Mucosa of descending colon (tissue), 3 donors: ENCODE measurements at regions not wholly inside any gene's neighbourhood (a gene's known extent, or its start where the extent isn't known, plus 50 kb on each side); places are given as distances from the start of the nearest gene placed in this dataset.

ENCODE experiments used
- ATAC-seq: fragments of 200-7000 bp; cut with Tn5 transposase; one replicate; pipeline ENCODE4 v1.9.1; 2020; ENCODE audit warnings: mild to moderate bottlenecking, moderate library complexity
- DNase-seq, 3 donors: peaks; one replicate each; pipeline ENCODE4 v3.0.0-alpha.2; 2020
- H3K36me3 ChIP-seq: fragments of 200-600 bp; one replicate; pipeline ENCODE4 v1.8.0; 2021; ENCODE audit warnings: low read depth, mild to moderate bottlenecking
- H3K4me1 ChIP-seq: fragments of 200-600 bp; one replicate; pipeline ENCODE4 v1.8.0; 2021; ENCODE audit warnings: low read depth, mild to moderate bottlenecking
- H3K4me3 ChIP-seq: fragments of 200-600 bp; one replicate; pipeline ENCODE4 v1.8.0; 2021; ENCODE audit warnings: mild to moderate bottlenecking
- H3K9me3 ChIP-seq: fragments of 200-600 bp; one replicate; pipeline ENCODE4 v1.8.0; 2021; ENCODE audit warnings: mild to moderate bottlenecking
- CTCF ChIP-seq: fragments of 200-600 bp; IDR thresholded peaks from one replicate; pipeline ENCODE4 v1.8.0; 2022; ENCODE audit warnings: antibody characterized with exemption, mild to moderate bottlenecking
- intact Hi-C, 2 donors: fragments of 100-400 bp; cut with DNase I in 1 of 2; cut with micrococcal nuclease in 1 of 2; formaldehyde crosslinking; loops; one replicate each; pipeline versions ENCODE4 v1.11.0 to v1.11.1; 2022; cut with DNase I, micrococcal nuclease
- donor health status: DM: no; HTN: no; CAD: no; lungs with moderate emphysema.
- donor health status: DM: no; HTN: no; CAD: no.
- donor health status: DM: no; HTN: yes; CAD: no.

GRCh38 chr4:107279733-107280132 is 243.6 kb upstream of the DKK2 start:
- H3K4me1 ChIP-seq, result no peaks in the 10 kb centered on the region
- no peak for TF ChIP-seq CTCF
- no peak overlapping the region for H3K4me3 ChIP-seq
- H3K9me3 ChIP-seq, result no peaks in the 10 kb centered on the region
- ATAC-seq (no peak), DNase-seq (no peak)
- no peaks in the 10 kb centered on the region for H3K36me3 ChIP-seq
- intact Hi-C loops, result no loop called here

DNA sequence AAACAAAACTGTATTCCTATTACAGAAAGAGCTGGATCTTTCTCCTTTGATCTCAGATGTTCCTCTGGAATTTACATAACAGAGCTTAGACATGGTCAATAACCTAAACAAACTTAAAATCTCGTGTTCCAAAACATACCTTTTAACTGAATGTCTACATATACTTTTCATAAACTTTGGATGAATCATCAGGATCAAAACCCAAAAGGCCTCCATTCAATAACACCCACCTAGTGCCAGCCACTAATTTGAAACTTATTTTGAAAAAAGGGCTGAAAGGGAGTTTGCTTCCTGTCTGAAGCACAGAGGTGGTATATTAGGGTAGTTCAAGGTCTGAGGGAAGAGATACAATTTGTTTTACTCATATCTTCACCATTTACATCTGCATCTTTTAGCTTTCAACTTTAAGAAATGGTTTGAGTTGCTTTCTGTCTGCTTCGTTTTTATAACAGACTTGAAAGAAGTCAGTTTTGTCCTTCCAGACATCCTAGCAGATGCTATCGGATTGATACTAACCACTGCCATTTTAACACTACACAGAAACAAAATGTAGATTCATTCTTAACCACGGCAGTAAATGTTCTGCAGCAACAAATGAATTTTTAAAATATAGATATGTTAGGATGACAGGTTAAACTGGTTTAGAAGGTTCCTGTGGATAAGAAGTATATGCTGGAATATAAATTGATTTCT is 242.8 kb upstream of the DKK2 start:
- intact Hi-C loops, result no loop called here
- ATAC-seq, result no peak
- TF ChIP-seq CTCF, result no peak
- Histone ChIP-seq H3K4me1 (no peaks in the 10 kb centered on the region), H3K36me3 (no peaks in the 10 kb centered on the region), H3K4me3 (no peak overlapping the region), H3K9me3 (no peaks in the 10 kb centered on the region)
- no peak for DNase-seq

- TF ChIP-seq CTCF, result no peak
- intact Hi-C loops, result no loop called here
- DNase-seq (no peak), ATAC-seq (no peak)
- Histone ChIP-seq H3K4me1 (no peaks in the 10 kb centered on the region), H3K4me3 (no peak overlapping the region), H3K36me3 (no peaks in the 10 kb centered on the region), H3K9me3 (no peaks in the 10 kb centered on the region)
Measured at GRCh38 chr4:107276052-107276451, 239.9 kb upstream of the DKK2 start.

DNA sequence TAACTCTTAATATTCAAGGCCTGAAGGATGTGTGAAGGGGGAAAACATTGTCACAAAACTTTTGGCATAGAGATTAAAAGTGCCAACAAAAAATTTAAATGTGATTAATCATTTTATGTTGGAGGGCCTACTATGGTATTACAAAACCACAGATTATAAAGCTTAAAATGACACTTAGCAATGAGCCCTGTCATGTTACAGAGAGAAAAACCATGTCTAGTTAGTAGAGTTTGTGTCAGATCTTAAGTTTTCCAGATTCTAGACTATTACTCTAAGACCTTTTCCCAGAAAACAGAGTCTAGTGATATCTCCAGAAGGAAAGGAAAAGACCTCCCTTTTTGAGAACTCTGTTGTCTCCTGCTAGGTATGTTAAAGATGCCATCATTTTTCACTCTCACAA is 239.1 kb upstream of the DKK2 start:
- intact Hi-C loops, result no loop called here
- no peaks in the 10 kb centered on the region for H3K9me3 ChIP-seq
- DNase-seq (no peak), ATAC-seq (no peak)
- no peak overlapping the region for H3K4me3 ChIP-seq
- H3K36me3 ChIP-seq, result no peaks in the 10 kb centered on the region
- H3K4me1 ChIP-seq, result no peaks in the 10 kb centered on the region
- no peak for TF ChIP-seq CTCF

DNA sequence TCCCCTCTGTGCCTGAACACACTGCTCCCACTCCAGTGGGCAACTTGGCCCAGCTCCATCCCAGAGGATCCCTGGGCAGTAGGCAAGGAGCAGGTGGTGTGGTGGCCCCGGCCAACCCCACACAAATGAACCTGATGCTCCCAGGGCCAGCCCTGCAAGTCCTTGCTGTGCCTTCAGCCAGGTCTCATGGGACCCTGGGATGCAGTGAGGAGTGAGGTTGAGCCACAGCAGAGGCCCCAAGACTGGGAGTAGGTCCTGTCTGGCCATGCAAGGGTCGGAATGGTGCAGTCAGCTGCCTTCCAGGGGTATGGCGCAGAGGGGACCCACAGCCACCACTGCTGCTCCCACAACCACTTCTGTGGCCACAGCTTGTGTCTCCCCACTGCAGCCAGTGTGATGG is 234.5 kb upstream of the DKK2 start:
- H3K4me1 ChIP-seq, result no peaks in the 10 kb centered on the region
- intact Hi-C loops, result no loop called here
- H3K4me3 ChIP-seq, result no peak overlapping the region
- no peak for DNase-seq
- no peaks in the 10 kb centered on the region for H3K36me3 ChIP-seq
- ATAC-seq, result no peak
- no peak for TF ChIP-seq CTCF
- no peaks in the 10 kb centered on the region for H3K9me3 ChIP-seq

- H3K4me3 ChIP-seq, result no peak overlapping the region
- H3K36me3 ChIP-seq, result no peaks in the 10 kb centered on the region
- no peaks in the 10 kb centered on the region for H3K9me3 ChIP-seq
- DNase-seq (no peak), ATAC-seq (peak; percentile 8)
- intact Hi-C loops, result no loop called here
- no peaks in the 10 kb centered on the region for H3K4me1 ChIP-seq
- TF ChIP-seq CTCF, result no peak
Measured at GRCh38 chr4:107269175-107269574, 233.1 kb upstream of the DKK2 start.
